ENCODE measurements at regions not wholly inside any gene's neighbourhood (a gene's known extent, or its start where the extent isn't known, plus 50 kb on each side); places are given as distances from the start of the nearest gene placed in this dataset.

GRCh38 chr4:53680598-53680997, 89.3 kb upstream of the LNX1 start (continued):
- TF ChIP-seq, protein P1, sequence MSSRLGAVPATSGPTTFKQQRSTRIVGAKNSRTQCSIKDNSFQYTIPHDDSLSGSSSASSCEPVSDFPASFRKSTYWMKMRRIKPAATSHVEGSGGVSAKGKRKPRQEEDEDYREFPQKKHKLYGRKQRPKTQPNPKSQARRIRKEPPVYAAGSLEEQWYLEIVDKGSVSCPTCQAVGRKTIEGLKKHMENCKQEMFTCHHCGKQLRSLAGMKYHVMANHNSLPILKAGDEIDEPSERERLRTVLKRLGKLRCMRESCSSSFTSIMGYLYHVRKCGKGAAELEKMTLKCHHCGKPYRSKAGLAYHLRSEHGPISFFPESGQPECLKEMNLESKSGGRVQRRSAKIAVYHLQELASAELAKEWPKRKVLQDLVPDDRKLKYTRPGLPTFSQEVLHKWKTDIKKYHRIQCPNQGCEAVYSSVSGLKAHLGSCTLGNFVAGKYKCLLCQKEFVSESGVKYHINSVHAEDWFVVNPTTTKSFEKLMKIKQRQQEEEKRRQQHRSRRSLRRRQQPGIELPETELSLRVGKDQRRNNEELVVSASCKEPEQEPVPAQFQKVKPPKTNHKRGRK (CRISPR knock-in tag; IDR thresholded peaks at IDR 0.05), result no peak

DNA sequence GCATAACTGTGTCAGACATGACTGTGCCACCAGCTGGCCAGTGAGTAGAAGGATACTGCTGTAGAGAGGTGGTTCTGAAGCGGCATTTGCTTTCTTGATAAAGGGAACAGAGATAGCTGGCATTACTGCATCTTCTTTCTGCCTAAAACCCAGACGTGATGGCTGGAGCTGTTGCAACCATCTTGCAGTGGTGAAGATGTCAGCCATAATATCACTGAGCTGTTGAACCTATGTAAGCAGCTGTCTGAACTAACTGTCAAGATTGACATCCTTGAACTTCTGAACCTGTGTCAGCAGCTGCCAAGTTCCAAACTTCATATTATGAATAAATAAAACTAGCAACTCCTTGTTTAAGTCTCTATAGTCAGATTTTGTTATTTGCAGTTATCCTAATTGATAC, 88.9 kb upstream of the LNX1 start:
- intact Hi-C loops (cut with micrococcal nuclease; ENCODE audit: unreplicated experiment), result no loop called here
- Histone ChIP-seq H3K4me1 (ENCODE audit: insufficient read depth, low read length) (no peaks in the 10 kb centered on the region), H3K4me3 (replicated peaks in 1 of 3; ENCODE audit: insufficient read depth in 1 of 3, low read depth in 2 of 3, low read length in 3 of 3) (no peak overlapping the region), H3K27me3 (ENCODE audit: control insufficient read depth in 1 of 2, insufficient read depth in 2 of 2, low read length in 2 of 2) (no peaks in the 10 kb centered on the region), H3K79me2 (ENCODE audit: insufficient read depth, low read length) (no peaks in the 10 kb centered on the region), H3K4me2 (ENCODE audit: low read depth, low read length) (no peak overlapping the region), H3K36me3 (replicated peaks in 1 of 2; ENCODE audit: control insufficient read depth in 1 of 2, insufficient read depth in 2 of 2, low read length in 2 of 2) (no peaks in the 10 kb centered on the region), H3K9ac (ENCODE audit: insufficient read depth, low read depth, low read length) (no peak overlapping the region), H2AFZ (ENCODE audit: low read length) (no peak overlapping the region), H4K20me1 (ENCODE audit: insufficient read depth, low read length) (no peaks in the 10 kb centered on the region), H3K27ac (ENCODE audit: extremely low read length, insufficient read depth, low read length) (no peak overlapping the region), H3K9me3 (ENCODE audit: low read length) (no peaks in the 10 kb centered on the region)
- 0% methylated on average over 2 of the region's 2 CpGs for WGBS (ENCODE audit: low lambda C conversion rate)
- no peak for TF ChIP-seq NFRKB (IDR thresholded peaks at IDR 0.05)
- TF ChIP-seq, protein P2, sequence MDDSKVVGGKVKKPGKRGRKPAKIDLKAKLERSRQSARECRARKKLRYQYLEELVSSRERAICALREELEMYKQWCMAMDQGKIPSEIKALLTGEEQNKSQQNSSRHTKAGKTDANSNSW (CRISPR knock-in tag; IDR thresholded peaks at IDR 0.05; ENCODE audit: borderline replicate concordance), result no peak
- TF ChIP-seq, protein P3, sequence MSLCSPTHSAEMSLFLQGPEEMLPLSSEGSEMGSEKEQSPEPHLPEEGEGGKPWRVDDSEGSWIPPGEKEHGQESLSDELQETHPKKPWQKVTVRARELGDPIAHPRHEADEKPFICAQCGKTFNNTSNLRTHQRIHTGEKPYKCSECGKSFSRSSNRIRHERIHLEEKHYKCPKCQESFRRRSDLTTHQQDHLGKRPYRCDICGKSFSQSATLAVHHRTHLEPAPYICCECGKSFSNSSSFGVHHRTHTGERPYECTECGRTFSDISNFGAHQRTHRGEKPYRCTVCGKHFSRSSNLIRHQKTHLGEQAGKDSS (CRISPR knock-in tag; IDR thresholded peaks at IDR 0.05; ENCODE audit: borderline replicate concordance, low read depth), result no peak
- TF ChIP-seq, protein P4, sequence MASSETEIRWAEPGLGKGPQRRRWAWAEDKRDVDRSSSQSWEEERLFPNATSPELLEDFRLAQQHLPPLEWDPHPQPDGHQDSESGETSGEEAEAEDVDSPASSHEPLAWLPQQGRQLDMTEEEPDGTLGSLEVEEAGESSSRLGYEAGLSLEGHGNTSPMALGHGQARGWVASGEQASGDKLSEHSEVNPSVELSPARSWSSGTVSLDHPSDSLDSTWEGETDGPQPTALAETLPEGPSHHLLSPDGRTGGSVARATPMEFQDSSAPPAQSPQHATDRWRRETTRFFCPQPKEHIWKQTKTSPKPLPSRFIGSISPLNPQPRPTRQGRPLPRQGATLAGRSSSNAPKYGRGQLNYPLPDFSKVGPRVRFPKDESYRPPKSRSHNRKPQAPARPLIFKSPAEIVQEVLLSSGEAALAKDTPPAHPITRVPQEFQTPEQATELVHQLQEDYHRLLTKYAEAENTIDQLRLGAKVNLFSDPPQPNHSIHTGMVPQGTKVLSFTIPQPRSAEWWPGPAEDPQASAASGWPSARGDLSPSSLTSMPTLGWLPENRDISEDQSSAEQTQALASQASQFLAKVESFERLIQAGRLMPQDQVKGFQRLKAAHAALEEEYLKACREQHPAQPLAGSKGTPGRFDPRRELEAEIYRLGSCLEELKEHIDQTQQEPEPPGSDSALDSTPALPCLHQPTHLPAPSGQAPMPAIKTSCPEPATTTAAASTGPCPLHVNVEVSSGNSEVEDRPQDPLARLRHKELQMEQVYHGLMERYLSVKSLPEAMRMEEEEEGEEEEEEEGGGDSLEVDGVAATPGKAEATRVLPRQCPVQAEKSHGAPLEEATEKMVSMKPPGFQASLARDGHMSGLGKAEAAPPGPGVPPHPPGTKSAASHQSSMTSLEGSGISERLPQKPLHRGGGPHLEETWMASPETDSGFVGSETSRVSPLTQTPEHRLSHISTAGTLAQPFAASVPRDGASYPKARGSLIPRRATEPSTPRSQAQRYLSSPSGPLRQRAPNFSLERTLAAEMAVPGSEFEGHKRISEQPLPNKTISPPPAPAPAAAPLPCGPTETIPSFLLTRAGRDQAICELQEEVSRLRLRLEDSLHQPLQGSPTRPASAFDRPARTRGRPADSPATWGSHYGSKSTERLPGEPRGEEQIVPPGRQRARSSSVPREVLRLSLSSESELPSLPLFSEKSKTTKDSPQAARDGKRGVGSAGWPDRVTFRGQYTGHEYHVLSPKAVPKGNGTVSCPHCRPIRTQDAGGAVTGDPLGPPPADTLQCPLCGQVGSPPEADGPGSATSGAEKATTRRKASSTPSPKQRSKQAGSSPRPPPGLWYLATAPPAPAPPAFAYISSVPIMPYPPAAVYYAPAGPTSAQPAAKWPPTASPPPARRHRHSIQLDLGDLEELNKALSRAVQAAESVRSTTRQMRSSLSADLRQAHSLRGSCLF (CRISPR knock-in tag; IDR thresholded peaks at IDR 0.05; ENCODE audit: borderline replicate concordance), result no peak
- TF ChIP-seq, protein P5, sequence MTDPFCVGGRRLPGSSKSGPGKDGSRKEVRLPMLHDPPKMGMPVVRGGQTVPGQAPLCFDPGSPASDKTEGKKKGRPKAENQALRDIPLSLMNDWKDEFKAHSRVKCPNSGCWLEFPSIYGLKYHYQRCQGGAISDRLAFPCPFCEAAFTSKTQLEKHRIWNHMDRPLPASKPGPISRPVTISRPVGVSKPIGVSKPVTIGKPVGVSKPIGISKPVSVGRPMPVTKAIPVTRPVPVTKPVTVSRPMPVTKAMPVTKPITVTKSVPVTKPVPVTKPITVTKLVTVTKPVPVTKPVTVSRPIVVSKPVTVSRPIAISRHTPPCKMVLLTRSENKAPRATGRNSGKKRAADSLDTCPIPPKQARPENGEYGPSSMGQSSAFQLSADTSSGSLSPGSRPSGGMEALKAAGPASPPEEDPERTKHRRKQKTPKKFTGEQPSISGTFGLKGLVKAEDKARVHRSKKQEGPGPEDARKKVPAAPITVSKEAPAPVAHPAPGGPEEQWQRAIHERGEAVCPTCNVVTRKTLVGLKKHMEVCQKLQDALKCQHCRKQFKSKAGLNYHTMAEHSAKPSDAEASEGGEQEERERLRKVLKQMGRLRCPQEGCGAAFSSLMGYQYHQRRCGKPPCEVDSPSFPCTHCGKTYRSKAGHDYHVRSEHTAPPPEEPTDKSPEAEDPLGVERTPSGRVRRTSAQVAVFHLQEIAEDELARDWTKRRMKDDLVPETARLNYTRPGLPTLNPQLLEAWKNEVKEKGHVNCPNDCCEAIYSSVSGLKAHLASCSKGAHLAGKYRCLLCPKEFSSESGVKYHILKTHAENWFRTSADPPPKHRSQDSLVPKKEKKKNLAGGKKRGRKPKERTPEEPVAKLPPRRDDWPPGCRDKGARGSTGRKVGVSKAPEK (CRISPR knock-in tag; IDR thresholded peaks at IDR 0.05; ENCODE audit: borderline replicate concordance), result no peak
- DNase-seq (ENCODE audit: low spot score) (no peak), ATAC-seq (no peak), FAIRE-seq (no peak)
- no TSS peak for BruUV-seq (replicated peaks)
- ChIA-PET CTCF (ENCODE audit: low intra/inter-chr PET ratio, low total read pairs) (no interaction called here), POLR2A (no interaction called here)
- in situ Hi-C loops (cut with HindIII; ENCODE audit: extremely low pct_ligation_motif_present, low pct_unique_long_range_greater_than_20kb), result no loop called here
